ENCODE measurements at regions not wholly inside any gene's neighbourhood (a gene's known extent, or its start where the extent isn't known, plus 50 kb on each side); places are given as distances from the start of the nearest gene placed in this dataset.

- TF ChIP-seq EZH2 (IDR thresholded peaks at IDR 0.05) (no peak), POLR2AphosphoS5 (IDR thresholded peaks at IDR 0.05; ENCODE audit: borderline replicate concordance, low read depth, low read length) (no peak), FOXP2 (optimal IDR thresholded peaks at IDR 0.05; ENCODE audit: control extremely low read depth, extremely low read length, insufficient read depth) (no peak)
Observed at GRCh38 chr1:82782599-82782998, 981.9 kb downstream of the ADGRL2 start.

All from SK-N-MC (cell line).